GM23338 (cell line): ENCODE measurements at regions not wholly inside any gene's neighbourhood (a gene's known extent, or its start where the extent isn't known, plus 50 kb on each side); places are given as distances from the start of the nearest gene placed in this dataset.

Experiments used
- ATAC-seq: fragments of 200-7000 bp; cut with Tn5 transposase; 3 replicates; pipeline ENCODE4 v1.9.1; 2020
- DNase-seq: peaks from one replicate; pipeline ENCODE4 v3.0.0-alpha.2; 2015; ENCODE audit warnings: low spot score
- H2AFZ ChIP-seq: fragments of 200-600 bp; sonication (generic); 2 replicates; pipeline ENCODE4 v1.8.0; 2016; ENCODE audit warnings: antibody characterized with exemption, mild to moderate bottlenecking, moderate library complexity
- H3F3A ChIP-seq: fragments of 200-600 bp; sonication (generic); replicated peaks from 2 replicates; pipeline ENCODE4 v1.8.0; 2017; ENCODE audit warnings: antibody characterized with exemption, mixed run types, low read depth
- H3K27ac ChIP-seq: fragments of 200-600 bp; sonication (generic); 2 replicates; pipeline ENCODE4 v1.6.1; 2016; ENCODE audit warnings: low read depth
- H3K27me3 ChIP-seq: fragments of 200-600 bp; sonication (generic); 2 replicates; pipeline ENCODE4 v1.8.0; 2016; ENCODE audit warnings: mild to moderate bottlenecking, mixed run types, moderate library complexity; ENCODE audit not compliant: insufficient read depth
- H3K36me3 ChIP-seq: fragments of 200-600 bp; sonication (generic); 2 replicates; pipeline ENCODE4 v1.8.0; 2016; ENCODE audit warnings: mild to moderate bottlenecking; ENCODE audit not compliant: insufficient read depth
- H3K4me1 ChIP-seq: fragments of 200-600 bp; sonication (generic); 2 replicates; pipeline ENCODE4 v1.8.0; 2016; ENCODE audit warnings: mild to moderate bottlenecking, moderate library complexity; ENCODE audit not compliant: insufficient read depth
- H3K4me2 ChIP-seq: fragments of 200-600 bp; sonication (generic); 2 replicates; pipeline ENCODE4 v1.7.1; 2017; ENCODE audit warnings: mixed run types
- H3K4me3 ChIP-seq: fragments of 200-600 bp; sonication (generic); 2 replicates; pipeline ENCODE4 v1.6.1; 2016; ENCODE audit warnings: mixed run types
- H3K79me2 ChIP-seq: fragments of 200-600 bp; sonication (generic); replicated peaks from 2 replicates; pipeline ENCODE4 v1.8.0; 2017; ENCODE audit warnings: mild to moderate bottlenecking; ENCODE audit not compliant: insufficient read depth
- H3K9me2 ChIP-seq: fragments of 200-600 bp; sonication (generic); 2 replicates; pipeline ENCODE4 v1.8.0; 2017; ENCODE audit not compliant: insufficient read depth
- H4K20me1 ChIP-seq: fragments of 200-600 bp; sonication (generic); replicated peaks from 2 replicates; pipeline ENCODE4 v1.8.0; 2017; ENCODE audit warnings: mild to moderate bottlenecking; ENCODE audit not compliant: insufficient read depth
- H3K27ac Mint-ChIP-seq: 2 replicates; pipeline ENCODE4 v1.8.0; 2020; ENCODE audit warnings: inconsistent platforms, mild to moderate bottlenecking, moderate library complexity, mixed read lengths
- H3K27me3 Mint-ChIP-seq: 3 replicates; pipeline ENCODE4 v1.8.0; 2022; ENCODE audit warnings: low read depth, mild to moderate bottlenecking, moderate library complexity, mixed read lengths, inconsistent platforms; ENCODE audit not compliant: insufficient read depth, poor library complexity
- H3K36me3 Mint-ChIP-seq: 3 replicates; pipeline ENCODE4 v1.8.0; 2021; ENCODE audit warnings: low read depth, mild to moderate bottlenecking, inconsistent platforms, moderate library complexity, mixed read lengths
- H3K4me1 Mint-ChIP-seq: 3 replicates; pipeline ENCODE4 v1.8.0; 2020; ENCODE audit warnings: mild to moderate bottlenecking, inconsistent platforms, mixed read lengths
- H3K4me3 Mint-ChIP-seq: 3 replicates; pipeline ENCODE4 v1.8.0; 2021; ENCODE audit warnings: moderate library complexity, mild to moderate bottlenecking, inconsistent platforms, mixed read lengths
- H3K9me3 Mint-ChIP-seq: 3 replicates; pipeline ENCODE4 v1.8.0; 2020; ENCODE audit warnings: moderate library complexity, mild to moderate bottlenecking, inconsistent platforms, mixed read lengths
- CREB1 ChIP-seq: fragments of 250-450 bp; sonication (Bioruptor Pico); IDR thresholded peaks from 2 replicates; pipeline ENCODE4 v1.5.0; 2020; ENCODE audit warnings: low read depth, mild to moderate bottlenecking, moderate library complexity
- CTCF ChIP-seq, 2 experiments: fragments of 200-600 bp in 1 of 2; sonication (generic) in 1 of 2; conservative IDR thresholded peaks; 2 replicates each; pipeline versions ENCODE4 v1.5.1 to v1.6.1; 2016 to 2017; ENCODE audit warnings: antibody characterized with exemption in 2 of 2, low read depth in 2 of 2, mild to moderate bottlenecking in 2 of 2, moderate library complexity in 1 of 2
- ETS1 ChIP-seq: IDR thresholded peaks from 2 replicates; pipeline ENCODE4 v1.6.1; 2016; ENCODE audit warnings: antibody characterized with exemption
- EZH2 ChIP-seq: fragments of 200-600 bp; sonication (generic); IDR thresholded peaks from one replicate; pipeline ENCODE4 v1.8.0; 2017; ENCODE audit warnings: antibody characterized with exemption, mild to moderate bottlenecking, low read depth; ENCODE audit not compliant: unreplicated experiment
- EZH2phosphoT487 ChIP-seq: fragments of 200-600 bp; sonication (generic); IDR thresholded peaks from one replicate; pipeline ENCODE4 v1.8.1; 2018; ENCODE audit warnings: antibody characterized with exemption; ENCODE audit not compliant: unreplicated experiment
- NANOG ChIP-seq: IDR thresholded peaks from 2 replicates; pipeline ENCODE4 v1.6.1; 2016; ENCODE audit warnings: antibody characterized with exemption, borderline replicate concordance
- REST ChIP-seq: IDR thresholded peaks from one replicate; pipeline ENCODE4 v1.6.1; 2018; ENCODE audit warnings: antibody characterized with exemption; ENCODE audit not compliant: unreplicated experiment
- ZNF114 ChIP-seq: fragments of 250-450 bp; sonication (Bioruptor Pico); IDR thresholded peaks from 2 replicates; pipeline ENCODE4 v1.5.0; 2020; ENCODE audit warnings: mild to moderate bottlenecking, moderate library complexity
- ZNF331 ChIP-seq: fragments of 250-450 bp; sonication (Bioruptor Pico); IDR thresholded peaks from 2 replicates; pipeline ENCODE4 v1.5.0; 2020; ENCODE audit warnings: low read depth, mild to moderate bottlenecking, moderate library complexity
- ZNF462 ChIP-seq: fragments of 250-450 bp; sonication (Bioruptor Pico); IDR thresholded peaks from 2 replicates; pipeline ENCODE4 v1.5.0; 2020; ENCODE audit warnings: mild to moderate bottlenecking, moderate library complexity

- DNase-seq: no peak
- H3K27me3 Mint-ChIP-seq: no peaks in the 10 kb centered on the region
- H3K4me3 ChIP-seq: no peak overlapping the region
- H3K4me1 Mint-ChIP-seq: no peaks in the 10 kb centered on the region
- H3F3A ChIP-seq: no peaks in the 10 kb centered on the region
- no peaks in the 10 kb centered on the region for H3K4me1 ChIP-seq
- H3K36me3 ChIP-seq: no peaks in the 10 kb centered on the region
- H3K4me3 Mint-ChIP-seq: no peak overlapping the region
- H3K36me3 Mint-ChIP-seq: no peaks in the 10 kb centered on the region
- H3K4me2 ChIP-seq: no peak overlapping the region
- no peak for TF ChIP-seq CREB1 (CRISPR knock-in tag)
- no peak for TF ChIP-seq ETS1
- no peak for TF ChIP-seq NANOG
- no peak for TF ChIP-seq EZH2
- TF ChIP-seq CTCF (conservative IDR thresholded peaks at IDR 0.05; ENCODE audit: low read depth in 2 of 2): no peak
- TF ChIP-seq ZNF114 (CRISPR knock-in tag): no peak
- TF ChIP-seq REST: no peak
- no peak for TF ChIP-seq ZNF331 (CRISPR knock-in tag)
- no peak for TF ChIP-seq ZNF462 (CRISPR knock-in tag)
- no peak for TF ChIP-seq EZH2phosphoT487
- H3K27me3 ChIP-seq: no peaks in the 10 kb centered on the region
- no peak overlapping the region for H3K27ac Mint-ChIP-seq
- ATAC-seq: no peak
- H4K20me1 ChIP-seq: no peaks in the 10 kb centered on the region
- H2AFZ ChIP-seq: no peak overlapping the region
- no peaks in the 10 kb centered on the region for H3K9me3 Mint-ChIP-seq
- H3K79me2 ChIP-seq: no peaks in the 10 kb centered on the region
- H3K9me2 ChIP-seq: peaks cover 9% of the 10 kb centered on the region
- no peak overlapping the region for H3K27ac ChIP-seq
These were observed 256.2 kb upstream of the MGMT start for GRCh38 chr10:129210876-129211275.
